GM19328 (cell line): ENCODE measurements at regions not wholly inside any gene's neighbourhood (a gene's known extent, or its start where the extent isn't known, plus 50 kb on each side); places are given as distances from the start of the nearest gene placed in this dataset.

Experiments used
- ATAC-seq: cut with Tn5 transposase; IDR thresholded peaks from one replicate; pipeline ENCODE4 v1.9.1; 2021; ENCODE audit warnings: mild to moderate bottlenecking, moderate library complexity; ENCODE audit not compliant: unreplicated experiment

GRCh38 chr11:129292771-129293170 is 82.9 kb upstream of the BARX2 start:
- no peak for ATAC-seq

- no peak for ATAC-seq
Observed at GRCh38 chr11:129292092-129292491, 83.6 kb upstream of the BARX2 start.

GRCh38 chr11:129291546-129291945 is 84.1 kb upstream of the BARX2 start:
- no peak for ATAC-seq

- no peak for ATAC-seq
Observed at GRCh38 chr11:129290966-129291365, 84.7 kb upstream of the BARX2 start.

GRCh38 chr11:129289350-129290040 is 86.2 kb upstream of the BARX2 start:
- ATAC-seq, result no peak

- ATAC-seq, result no peak
Observed at GRCh38 chr11:129287920-129288319, 87.7 kb upstream of the BARX2 start.

- no peak for ATAC-seq
Observed at GRCh38 chr11:129286813-129287212, 88.8 kb upstream of the BARX2 start.

GRCh38 chr11:129285402-129285786 is 90.3 kb upstream of the BARX2 start:
- ATAC-seq, result no peak

GRCh38 chr11:129283141-129283540 is 91.0 kb upstream of the ARHGAP32 start:
- no peak for ATAC-seq

- no peak for ATAC-seq
Observed at GRCh38 chr11:129282634-129283033, 90.5 kb upstream of the ARHGAP32 start.

- no peak for ATAC-seq
Observed at GRCh38 chr11:129281471-129282415, 89.6 kb upstream of the ARHGAP32 start.

GRCh38 chr11:129280027-129280811 is 88.1 kb upstream of the ARHGAP32 start:
- no peak for ATAC-seq

GRCh38 chr11:129279326-129280026 is 87.4 kb upstream of the ARHGAP32 start:
- peak; percentile 59 for ATAC-seq

- ATAC-seq, result no peak
Observed at GRCh38 chr11:129278586-129279319, 86.6 kb upstream of the ARHGAP32 start.

- no peak for ATAC-seq
Observed at GRCh38 chr11:129277198-129277843, 85.2 kb upstream of the ARHGAP32 start.

GRCh38 chr11:129275828-129276227 is 83.7 kb upstream of the ARHGAP32 start:
- no peak for ATAC-seq

- no peak for ATAC-seq
Observed at GRCh38 chr11:129273944-129274711, 82.0 kb upstream of the ARHGAP32 start.

- ATAC-seq, result no peak
Observed at GRCh38 chr11:129273322-129273721, 81.2 kb upstream of the ARHGAP32 start.

GRCh38 chr11:129271030-129271429 is 78.9 kb upstream of the ARHGAP32 start:
- ATAC-seq, result no peak
